Lower lobe of right lung (tissue), 2 donors: ENCODE measurements at regions not wholly inside any gene's neighbourhood (a gene's known extent, or its start where the extent isn't known, plus 50 kb on each side); places are given as distances from the start of the nearest gene placed in this dataset.

Source experiments
- ATAC-seq, 2 donors: fragments of 200-7000 bp; cut with Tn5 transposase; one replicate each; pipeline ENCODE4 v1.9.1; 2020 to 2022; ENCODE audit warnings: mild to moderate bottlenecking in 2 of 2, moderate library complexity in 2 of 2
- DNase-seq: peaks from one replicate; pipeline ENCODE4 v3.0.0-alpha.2; 2020
- H3K27ac ChIP-seq: fragments of 200-600 bp; one replicate; pipeline ENCODE4 v1.8.0; 2022
- H3K27me3 ChIP-seq: fragments of 200-600 bp; one replicate; pipeline ENCODE4 v1.8.0; 2022; ENCODE audit warnings: low read depth
- H3K36me3 ChIP-seq: fragments of 200-600 bp; one replicate; pipeline ENCODE4 v1.8.0; 2022; ENCODE audit warnings: mild to moderate bottlenecking
- H3K4me1 ChIP-seq: fragments of 200-600 bp; one replicate; pipeline ENCODE4 v1.8.0; 2022
- H3K4me3 ChIP-seq: fragments of 200-600 bp; one replicate; pipeline ENCODE4 v1.8.0; 2022; ENCODE audit warnings: mild to moderate bottlenecking
- H3K9me3 ChIP-seq: fragments of 200-600 bp; one replicate; pipeline ENCODE4 v1.8.0; 2022
- intact Hi-C: fragments of 100-400 bp; cut with DNase I; formaldehyde crosslinking; loops from one replicate; pipeline ENCODE4 v1.11.0; 2022
- TF ChIP-seq, protein P1 (sequence below): fragments of 200-600 bp; IDR thresholded peaks from one replicate; pipeline ENCODE4 v1.8.0; 2022; ENCODE audit warnings: antibody characterized with exemption, mild to moderate bottlenecking
- donor health status: DM: no; HTN: yes; CAD: no; lungs with severe emphysema.

- no peak overlapping the region for H3K27ac ChIP-seq
- TF ChIP-seq, protein P1, sequence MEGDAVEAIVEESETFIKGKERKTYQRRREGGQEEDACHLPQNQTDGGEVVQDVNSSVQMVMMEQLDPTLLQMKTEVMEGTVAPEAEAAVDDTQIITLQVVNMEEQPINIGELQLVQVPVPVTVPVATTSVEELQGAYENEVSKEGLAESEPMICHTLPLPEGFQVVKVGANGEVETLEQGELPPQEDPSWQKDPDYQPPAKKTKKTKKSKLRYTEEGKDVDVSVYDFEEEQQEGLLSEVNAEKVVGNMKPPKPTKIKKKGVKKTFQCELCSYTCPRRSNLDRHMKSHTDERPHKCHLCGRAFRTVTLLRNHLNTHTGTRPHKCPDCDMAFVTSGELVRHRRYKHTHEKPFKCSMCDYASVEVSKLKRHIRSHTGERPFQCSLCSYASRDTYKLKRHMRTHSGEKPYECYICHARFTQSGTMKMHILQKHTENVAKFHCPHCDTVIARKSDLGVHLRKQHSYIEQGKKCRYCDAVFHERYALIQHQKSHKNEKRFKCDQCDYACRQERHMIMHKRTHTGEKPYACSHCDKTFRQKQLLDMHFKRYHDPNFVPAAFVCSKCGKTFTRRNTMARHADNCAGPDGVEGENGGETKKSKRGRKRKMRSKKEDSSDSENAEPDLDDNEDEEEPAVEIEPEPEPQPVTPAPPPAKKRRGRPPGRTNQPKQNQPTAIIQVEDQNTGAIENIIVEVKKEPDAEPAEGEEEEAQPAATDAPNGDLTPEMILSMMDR = no peak
- no peak for ATAC-seq
- H3K27me3 ChIP-seq = no peaks in the 10 kb centered on the region
- H3K4me3 ChIP-seq = no peak overlapping the region
- intact Hi-C loops = no loop called here
- no peaks in the 10 kb centered on the region for H3K36me3 ChIP-seq
- no peak for DNase-seq
- no peaks in the 10 kb centered on the region for H3K4me1 ChIP-seq
- no peaks in the 10 kb centered on the region for H3K9me3 ChIP-seq
These were observed 94.1 kb upstream of the TMEM26 start for GRCh38 chr10:61547297-61547696.

DNA sequence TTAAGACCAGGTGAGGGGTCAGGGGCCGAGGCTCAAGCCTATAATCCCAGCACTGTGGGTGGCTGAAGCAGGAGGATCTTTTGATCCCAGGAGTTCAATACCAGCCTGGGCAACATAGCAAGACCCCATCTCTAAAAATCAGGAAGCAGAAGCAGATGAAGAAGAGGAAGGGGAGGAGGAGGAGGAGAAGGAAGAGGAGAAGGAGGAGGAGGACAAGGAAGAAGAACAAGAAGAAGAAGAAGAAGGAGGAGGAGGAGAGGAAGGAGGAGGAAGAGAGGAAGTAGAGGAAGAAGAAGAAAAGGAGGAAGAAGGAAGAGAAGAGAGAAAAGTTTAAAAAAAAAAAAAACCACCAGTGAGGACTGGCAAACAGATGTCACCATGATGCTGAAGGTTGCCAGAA, 92.0 kb upstream of the TMEM26 start:
- intact Hi-C loops = no loop called here
- TF ChIP-seq, protein P1 = no peak
- DNase-seq = no peak
- Histone ChIP-seq H3K4me3 (no peak overlapping the region), H3K27ac (no peak overlapping the region), H3K4me1 (no peaks in the 10 kb centered on the region), H3K36me3 (no peaks in the 10 kb centered on the region), H3K9me3 (no peaks in the 10 kb centered on the region), H3K27me3 (no peaks in the 10 kb centered on the region)
- no peak for ATAC-seq

- no peak for DNase-seq
- no peaks in the 10 kb centered on the region for H3K4me1 ChIP-seq
- H3K4me3 ChIP-seq = no peak overlapping the region
- H3K27ac ChIP-seq = no peak overlapping the region
- TF ChIP-seq, protein P1 = no peak
- no peaks in the 10 kb centered on the region for H3K27me3 ChIP-seq
- no peaks in the 10 kb centered on the region for H3K36me3 ChIP-seq
- H3K9me3 ChIP-seq = no peaks in the 10 kb centered on the region
- intact Hi-C loops = no loop called here
- no peak for ATAC-seq
These were observed 90.7 kb upstream of the TMEM26 start for GRCh38 chr10:61543831-61544230.

DNA sequence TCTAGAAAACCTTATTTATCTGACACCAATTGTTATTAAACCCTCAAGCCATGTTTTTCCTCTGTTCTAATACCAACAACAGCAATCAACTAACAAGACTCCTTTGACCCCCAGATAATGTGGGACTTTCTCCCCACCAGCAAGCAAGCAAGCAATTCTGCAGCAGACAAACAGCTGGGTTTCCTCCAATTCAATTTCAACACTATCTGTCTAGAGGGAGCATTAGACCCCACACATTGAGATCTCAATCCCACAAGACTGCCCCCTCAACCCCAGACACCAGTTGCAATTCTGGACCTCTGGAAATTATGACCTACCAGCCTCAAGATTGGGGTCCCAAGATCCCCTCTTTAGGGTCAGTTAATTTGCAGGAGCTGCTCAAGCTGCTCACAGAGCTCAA, 89.4 kb upstream of the TMEM26 start:
- DNase-seq = no peak
- intact Hi-C loops = no loop called here

DNA sequence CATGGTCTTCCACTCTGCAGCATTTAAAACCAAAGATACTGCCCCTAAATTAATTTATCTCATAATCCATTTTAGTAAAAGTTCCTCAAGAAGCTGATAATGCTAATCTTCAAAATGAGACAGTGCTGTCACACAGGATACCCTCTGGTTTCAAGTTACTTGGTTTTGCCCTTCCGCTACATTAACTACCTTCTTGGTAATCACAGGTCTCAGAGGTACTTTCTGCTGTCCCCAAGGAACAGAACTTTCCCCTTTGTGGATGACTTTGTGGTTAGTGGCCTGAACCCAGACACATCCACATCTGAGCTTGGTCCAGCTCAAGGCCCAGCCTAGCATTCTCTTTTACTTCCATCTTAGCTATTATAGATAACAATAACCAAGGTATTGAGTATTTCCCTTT, 88.8 kb upstream of the TMEM26 start:
- TF ChIP-seq, protein P1 = no peak
- H3K27ac ChIP-seq = no peak overlapping the region
- H3K36me3 ChIP-seq = no peaks in the 10 kb centered on the region
- H3K4me1 ChIP-seq = no peaks in the 10 kb centered on the region
- DNase-seq = no peak
- no peaks in the 10 kb centered on the region for H3K9me3 ChIP-seq
- no peak overlapping the region for H3K4me3 ChIP-seq
- ATAC-seq = no peak
- intact Hi-C loops = no loop called here
- no peaks in the 10 kb centered on the region for H3K27me3 ChIP-seq

More for the DNA sequence above, 89.4 kb upstream of the TMEM26 start:
- Histone ChIP-seq H3K27me3 (no peaks in the 10 kb centered on the region), H3K4me3 (no peak overlapping the region), H3K4me1 (no peaks in the 10 kb centered on the region), H3K36me3 (no peaks in the 10 kb centered on the region), H3K27ac (no peak overlapping the region), H3K9me3 (no peaks in the 10 kb centered on the region)
- ATAC-seq = no peak
- TF ChIP-seq, protein P1 = no peak

DNA sequence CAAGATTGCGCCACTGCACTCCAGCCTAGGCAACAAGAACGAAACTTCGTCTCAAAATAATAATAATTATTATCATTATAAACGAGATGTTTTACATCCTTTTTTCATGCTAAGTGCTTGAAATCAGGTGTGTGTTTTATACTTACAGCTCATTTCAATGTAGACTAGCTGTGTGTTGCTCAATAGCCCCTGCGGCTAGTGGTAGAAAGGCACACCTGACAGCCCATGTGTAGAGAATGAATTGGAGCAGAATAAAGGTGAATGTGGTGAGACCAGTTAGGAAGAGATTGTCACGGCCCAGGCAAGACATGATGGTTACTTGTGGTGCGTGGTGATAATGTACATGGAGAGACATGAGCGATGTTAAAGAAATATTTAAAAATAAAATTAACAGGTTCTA, 86.7 kb upstream of the TMEM26 start:
- ATAC-seq = no peak
- no peaks in the 10 kb centered on the region for H3K27me3 ChIP-seq
- no peaks in the 10 kb centered on the region for H3K9me3 ChIP-seq
- H3K4me3 ChIP-seq = no peak overlapping the region
- intact Hi-C loops = no loop called here
- H3K27ac ChIP-seq = no peak overlapping the region
- no peaks in the 10 kb centered on the region for H3K4me1 ChIP-seq
- DNase-seq = no peak
- TF ChIP-seq, protein P1 = no peak
- no peaks in the 10 kb centered on the region for H3K36me3 ChIP-seq
